ENCODE measurements at regions not wholly inside any gene's neighbourhood (a gene's known extent, or its start where the extent isn't known, plus 50 kb on each side); places are given as distances from the start of the nearest gene placed in this dataset.
"Not testable (repeated sequence)": the region's sequence is repeated elsewhere in the genome, so short reads cannot be mapped to it uniquely, and the experiment has no call there.

DNA sequence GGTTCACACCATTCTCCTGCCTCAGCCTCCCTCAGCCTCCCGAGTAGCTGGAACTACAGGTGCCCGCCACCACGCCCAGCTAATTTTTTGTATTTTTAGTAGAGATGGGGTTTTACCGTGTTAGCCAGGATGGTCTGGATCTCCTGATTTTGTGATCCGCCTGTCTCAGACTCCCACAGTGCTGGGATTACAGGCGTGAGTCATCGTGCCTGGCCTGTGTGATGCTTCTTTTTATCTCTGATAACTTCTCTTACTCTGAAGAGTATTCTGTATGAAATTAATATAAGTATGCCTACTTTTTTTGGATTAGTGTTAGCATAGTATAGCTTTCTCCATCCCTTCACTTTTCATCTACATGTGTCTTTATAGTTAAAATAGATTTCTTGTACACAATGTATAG, 180.8 kb upstream of the GALNT15 start:
- DNase-seq (ENCODE audit: low read depth) = not testable (repeated sequence)

DNA sequence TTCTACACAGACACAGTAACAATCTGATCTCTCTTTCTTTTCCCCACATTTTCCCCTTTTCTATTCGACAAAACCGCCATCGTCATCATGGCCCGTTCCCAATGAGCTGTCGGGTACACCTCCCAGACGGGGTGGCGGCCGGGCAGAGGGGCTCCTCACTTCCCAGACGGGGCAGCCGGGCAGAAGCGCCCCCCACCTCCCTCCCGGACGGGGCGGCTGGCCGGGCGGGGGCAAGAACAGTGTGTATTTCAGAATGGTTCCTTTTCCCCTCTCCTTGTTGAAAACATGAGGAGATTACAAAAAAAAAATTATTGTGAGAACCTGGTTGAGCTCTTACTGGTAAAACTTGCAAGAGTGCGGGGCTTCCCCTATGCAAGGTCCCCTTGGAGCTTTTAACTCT, 178.0 kb upstream of the GALNT15 start:
- DNase-seq (ENCODE audit: low read depth) = not testable (repeated sequence)

DNA sequence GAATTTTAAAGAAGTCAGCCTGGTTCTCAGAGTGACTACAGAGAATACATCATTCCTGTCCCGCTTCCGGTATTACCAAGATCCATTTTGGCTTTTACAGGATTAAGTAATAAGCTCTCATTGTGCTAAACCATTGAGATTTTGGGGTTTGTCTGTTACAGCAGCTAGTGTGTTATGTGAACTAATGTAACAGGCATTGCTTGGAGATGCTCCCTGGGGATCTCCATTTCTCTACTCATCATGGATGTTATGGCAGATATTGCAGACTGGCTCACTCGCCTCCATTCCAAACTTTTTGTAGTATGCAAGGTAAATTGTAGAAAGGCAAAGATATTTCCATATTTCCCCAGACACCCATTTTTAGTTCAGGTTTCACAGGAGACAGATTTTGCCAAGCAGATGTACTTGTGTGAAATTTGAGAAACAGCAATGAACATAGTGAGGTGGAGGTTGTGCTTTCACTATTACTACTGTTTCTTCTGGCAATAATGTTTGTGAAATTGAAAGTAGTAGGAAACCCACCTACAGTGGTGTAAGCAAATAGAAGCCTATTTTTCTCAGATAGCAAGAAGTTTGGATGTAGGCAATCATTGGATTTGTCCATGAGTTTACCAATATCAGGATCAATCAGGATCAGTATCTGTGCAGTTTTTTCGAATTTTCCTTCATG, 177.1 kb upstream of the GALNT15 start:
- DNase-seq (ENCODE audit: low read depth) = no peak

DNA sequence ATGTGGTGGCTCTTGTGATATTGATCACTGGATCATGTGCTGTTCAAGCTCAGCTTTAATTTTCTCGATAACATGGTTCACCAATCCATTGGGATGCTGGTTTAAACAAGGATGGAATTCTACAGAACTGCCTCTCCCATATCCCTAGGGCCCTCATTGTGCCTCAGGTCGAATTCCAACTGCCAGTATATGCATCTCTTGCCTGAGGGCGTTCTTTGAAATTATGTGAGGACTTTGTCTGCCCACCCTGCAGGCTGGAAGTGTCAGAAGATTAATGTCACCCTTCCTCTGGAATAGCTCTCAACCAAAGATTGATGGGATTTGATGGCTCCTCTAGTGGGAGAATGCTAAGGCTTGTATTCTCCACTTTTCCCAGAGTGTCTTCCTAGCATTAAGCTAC, 175.6 kb upstream of the GALNT15 start:
- no peak for DNase-seq (ENCODE audit: low read depth)

DNA sequence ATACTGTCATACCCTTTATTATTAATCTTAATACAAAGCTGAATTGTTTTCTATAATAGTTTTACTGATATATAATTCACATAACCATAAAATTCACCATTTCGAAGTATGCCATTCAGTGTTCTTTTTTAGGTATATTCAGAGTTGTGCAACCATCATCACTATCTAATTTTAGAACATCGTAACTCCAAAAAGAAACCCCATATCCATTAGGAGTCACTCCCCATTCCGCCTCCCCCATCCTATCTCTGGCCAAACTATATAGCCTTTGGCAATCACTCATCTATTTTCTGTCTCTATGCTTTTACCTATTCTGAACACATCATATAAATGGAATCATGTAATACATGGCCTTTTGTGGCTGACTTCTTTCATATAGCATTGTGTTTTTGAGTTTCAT, 169.7 kb upstream of the GALNT15 start:
- DNase-seq (ENCODE audit: low read depth) = no peak

DNA sequence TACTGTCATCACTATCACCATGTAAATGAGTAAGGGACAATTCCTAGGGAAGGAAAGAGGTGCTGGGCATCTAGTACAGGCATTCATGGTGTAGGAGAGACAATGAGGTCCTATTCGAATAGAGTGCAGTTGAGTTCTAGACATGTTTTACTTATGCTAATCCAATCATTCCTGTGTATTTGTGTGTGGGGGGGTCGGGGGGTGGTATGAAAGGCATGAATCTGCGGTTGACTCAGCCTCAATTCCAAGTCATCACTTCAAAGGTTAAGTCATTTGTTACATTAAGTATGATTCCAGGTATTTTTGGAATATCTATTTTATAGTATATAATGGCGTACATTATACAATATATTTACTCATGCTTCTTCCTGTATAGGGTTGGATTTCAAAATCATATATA, 163.1 kb upstream of the GALNT15 start:
- DNase-seq (ENCODE audit: low read depth) = no peak

DNA sequence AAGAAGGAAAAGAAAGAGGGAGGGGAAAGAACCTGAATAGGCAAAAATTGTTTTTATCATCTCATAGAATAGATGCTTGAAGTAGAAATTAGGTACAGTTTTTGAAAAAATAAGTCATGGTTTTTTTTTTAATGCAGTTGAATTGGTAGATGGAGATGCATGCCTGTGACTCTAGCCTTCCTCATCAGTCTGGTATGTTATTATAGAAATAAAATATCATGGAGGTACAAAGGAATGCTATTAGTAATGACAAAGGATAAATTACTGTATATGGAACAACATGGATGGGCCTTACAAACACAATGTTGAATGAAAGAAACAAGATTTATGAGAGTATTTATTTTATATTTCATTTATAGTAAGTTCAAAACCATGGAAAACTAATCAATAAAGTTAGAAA, 162.4 kb upstream of the GALNT15 start:
- DNase-seq (ENCODE audit: low read depth) = peak; percentile 18

DNA sequence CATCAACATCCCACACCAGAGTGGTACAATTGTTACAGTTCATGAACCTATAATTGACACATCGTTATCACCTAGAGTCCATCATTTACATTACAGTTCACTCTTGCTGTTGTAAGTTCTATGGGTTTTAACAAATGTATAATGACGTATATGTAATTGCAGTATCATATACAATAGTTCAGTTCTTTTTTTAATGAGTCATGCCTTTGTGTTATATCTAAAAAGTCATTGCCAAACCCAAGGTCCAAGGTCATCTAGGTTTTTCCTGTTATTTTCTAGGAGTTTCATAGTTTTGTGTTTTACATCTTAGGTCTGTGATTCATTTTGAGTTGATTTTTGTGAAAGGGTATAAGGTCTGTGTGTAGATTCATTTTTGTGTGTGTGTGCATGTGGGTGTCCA, 160.9 kb upstream of the GALNT15 start:
- peak; percentile 25 for DNase-seq (ENCODE audit: low read depth)

- not testable (repeated sequence) for DNase-seq (ENCODE audit: low read depth)
Measured at GRCh38 chr3:16021801-16022200, 152.7 kb upstream of the GALNT15 start.

DNA sequence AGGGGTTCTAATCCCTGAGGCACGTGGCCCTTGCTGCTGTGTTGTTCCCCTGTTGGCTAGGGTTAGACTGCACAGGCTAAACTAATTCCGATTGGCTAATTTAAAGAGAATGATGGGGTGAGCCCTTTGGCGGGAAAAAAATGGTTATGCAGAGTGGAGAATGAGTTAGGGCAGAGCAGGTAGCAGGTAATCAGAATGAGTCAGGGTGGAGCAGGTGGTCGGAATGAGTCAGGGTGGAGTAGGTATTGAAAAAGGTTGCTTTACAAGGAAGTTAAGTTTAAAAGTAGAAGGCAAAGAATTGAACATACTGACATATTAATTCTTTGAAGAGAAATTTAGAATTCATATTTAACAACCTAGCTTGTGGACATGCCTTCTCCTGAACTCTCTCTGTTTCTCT, 150.6 kb upstream of the GALNT15 start:
- DNase-seq (ENCODE audit: low read depth) = not testable (repeated sequence)

DNA sequence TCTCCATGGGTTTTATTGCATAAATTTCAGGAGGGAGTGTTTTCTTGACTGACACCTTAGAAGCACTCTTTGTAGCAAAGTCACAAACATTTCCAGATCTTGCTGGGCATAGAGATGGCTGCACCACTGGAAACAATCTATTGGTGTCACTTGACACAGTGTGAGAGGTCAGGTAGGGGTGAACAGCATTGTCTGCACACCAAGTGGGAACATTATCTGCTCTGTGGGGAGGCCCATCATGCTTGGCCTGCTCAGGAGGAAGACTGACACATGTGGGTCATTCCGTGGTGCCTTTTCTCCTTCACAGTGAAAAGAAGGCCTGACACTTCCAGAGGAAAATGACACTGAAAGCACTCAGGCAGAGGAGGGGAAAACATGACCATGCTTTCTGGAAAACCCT, 149.9 kb upstream of the GALNT15 start:
- no peak for DNase-seq (ENCODE audit: low read depth)

- no peak for DNase-seq (ENCODE audit: low read depth)
Measured at GRCh38 chr3:16026753-16027152, 147.7 kb upstream of the GALNT15 start.

GRCh38 chr3:16028604-16029003, 145.9 kb upstream of the GALNT15 start:
- DNase-seq (ENCODE audit: low read depth) = no peak

DNA sequence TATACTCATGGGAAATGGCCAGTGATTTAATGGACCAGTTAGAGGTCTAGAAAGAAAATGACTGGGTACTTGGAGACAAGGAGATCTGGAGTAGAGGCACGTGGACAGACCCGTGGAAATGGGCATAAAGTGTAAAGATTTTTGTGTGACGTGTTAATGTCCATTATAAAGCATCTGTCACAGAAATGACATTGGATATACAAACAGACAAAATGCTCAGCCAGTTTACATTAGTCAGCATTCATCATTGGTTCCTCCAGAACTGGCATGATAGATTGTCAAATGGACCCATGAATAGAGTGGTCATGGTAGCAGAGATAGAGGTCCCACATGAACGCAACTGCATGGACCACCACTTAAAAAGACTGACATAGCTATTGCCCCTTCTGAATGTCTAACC, 144.1 kb upstream of the GALNT15 start:
- no peak for DNase-seq (ENCODE audit: low read depth)

DNA sequence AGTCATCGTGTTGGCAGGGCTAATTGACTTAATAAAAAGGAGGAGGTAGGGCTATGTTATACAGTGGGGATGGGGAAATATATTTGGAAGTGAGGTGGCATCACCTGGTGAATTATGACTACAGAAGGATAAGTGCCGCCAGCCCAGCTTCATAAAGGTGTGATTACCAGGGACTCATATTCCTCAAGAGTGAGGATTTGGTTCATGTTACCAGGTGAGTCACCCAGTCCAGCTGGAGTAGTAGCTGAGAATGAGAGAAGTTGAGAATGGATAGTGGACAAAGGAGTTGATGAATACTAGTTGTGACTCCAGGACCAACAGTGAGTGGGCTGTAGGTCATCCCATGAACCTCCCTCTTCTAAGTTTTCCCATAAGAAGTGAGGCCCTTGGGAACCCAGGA, 143.0 kb upstream of the GALNT15 start:
- DNase-seq (ENCODE audit: low read depth) = no peak

- no peak for DNase-seq (ENCODE audit: low read depth)
Measured at GRCh38 chr3:16033889-16034687, 140.4 kb upstream of the GALNT15 start.

DNA sequence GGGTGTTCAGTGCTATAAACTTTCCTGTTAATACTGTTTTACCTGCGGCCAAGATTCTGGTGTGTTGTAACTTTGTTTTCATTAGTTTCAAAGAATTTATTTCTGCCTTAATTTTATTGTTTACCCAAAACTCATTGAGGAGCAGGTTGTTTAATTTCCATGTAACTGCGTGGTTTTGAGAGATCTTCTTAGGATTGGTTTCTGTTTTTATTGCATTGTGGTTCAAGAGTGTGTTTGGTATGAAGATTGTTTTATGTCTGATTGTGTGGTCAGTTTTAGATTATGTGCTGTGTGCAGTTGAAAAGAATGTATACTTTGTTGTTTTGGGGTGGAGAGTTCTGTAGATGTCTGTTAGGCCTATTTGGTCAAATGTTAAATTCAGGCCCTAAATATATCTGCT, 133.5 kb upstream of the GALNT15 start:
- no peak for DNase-seq (ENCODE audit: low read depth)

GRCh38 chr3:16048435-16049318, 125.8 kb upstream of the GALNT15 start:
- no peak for DNase-seq (ENCODE audit: low read depth)

- DNase-seq (ENCODE audit: low read depth) = no peak
Measured at GRCh38 chr3:16050641-16051467, 123.6 kb upstream of the GALNT15 start.

DNA sequence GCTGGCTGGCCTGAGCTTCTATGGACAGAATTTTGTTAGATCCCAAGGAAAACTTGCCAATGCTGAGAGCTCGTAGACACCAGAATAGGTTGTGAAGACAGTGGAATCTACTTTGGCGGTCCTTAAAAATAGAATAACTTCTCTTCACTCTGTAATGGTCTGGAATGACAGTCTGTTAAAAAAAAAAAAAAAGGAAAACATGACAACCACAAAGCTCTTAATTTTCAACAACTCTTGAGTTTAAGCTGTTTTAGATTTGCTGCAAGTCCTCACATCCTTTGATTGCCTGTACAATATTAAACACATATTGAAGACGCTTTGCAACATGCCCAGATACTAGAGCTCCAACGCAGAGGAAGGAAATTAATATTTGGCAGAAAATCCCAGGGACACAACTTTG, 122.8 kb upstream of the GALNT15 start:
- DNase-seq (ENCODE audit: low read depth) = no peak

GRCh38 chr3:16052964-16053363, 121.5 kb upstream of the GALNT15 start:
- DNase-seq (ENCODE audit: low read depth) = no peak

- DNase-seq (ENCODE audit: low read depth) = no peak
Measured at GRCh38 chr3:16053794-16054193, 120.7 kb upstream of the GALNT15 start.

All from HS-5 (cell line).